OCI-LY7 (cell line): ENCODE measurements at regions not wholly inside any gene's neighbourhood (a gene's known extent, or its start where the extent isn't known, plus 50 kb on each side); places are given as distances from the start of the nearest gene placed in this dataset.

Experiments used
- BruUV-seq: library from RNA; stranded (reverse); fragments of 400-500 nt; replicated peaks from 2 replicates; lab custom pipeline; 2021; lab: Mats Ljungman, UMichigan
- CTCF ChIA-PET: fragments of 300-600 bp; sonication (Branson Sonifier 250); formaldehyde crosslinking; loops from one replicate; lab custom pipeline; 2022; ENCODE audit warnings: antibody characterized with exemption; ENCODE audit not compliant: unreplicated experiment; lab: Charles Lee
- POLR2A ChIA-PET: fragments of 300-600 bp; sonication (Branson Sonifier 250); formaldehyde crosslinking; loops from one replicate; lab custom pipeline; 2022; ENCODE audit warnings: antibody characterized with exemption; lab: Charles Lee
- DNase-seq: peaks from one replicate; pipeline ENCODE4 v3.0.0-alpha.2; 2015; ENCODE audit warnings: low spot score
- H2AFZ ChIP-seq: fragments of 200-600 bp; sonication (generic), shearing (Covaris generic); 2 replicates; pipeline ENCODE4 v1.6.1; 2014; ENCODE audit warnings: mild to moderate bottlenecking, antibody characterized with exemption, low read length, moderate library complexity
- H3K27ac ChIP-seq: fragments of 200-600 bp; sonication (generic); 2 replicates; pipeline ENCODE4 v1.5.1; 2014; ENCODE audit warnings: mixed run types, low read depth, mild to moderate bottlenecking, moderate library complexity, low read length, inconsistent platforms; ENCODE audit not compliant: poor library complexity, severe bottlenecking
- H3K36me3 ChIP-seq: fragments of 200-600 bp; sonication (generic); 2 replicates; pipeline ENCODE4 v1.6.1; 2014; ENCODE audit warnings: mild to moderate bottlenecking, antibody characterized with exemption, low read length, moderate library complexity, mixed read lengths; ENCODE audit not compliant: insufficient read depth
- H3K4me1 ChIP-seq: fragments of 200-600 bp; sonication (generic); 2 replicates; pipeline ENCODE4 v1.5.1; 2014; ENCODE audit warnings: mild to moderate bottlenecking, low read length; ENCODE audit not compliant: insufficient read depth, poor library complexity, severe bottlenecking
- H3K4me2 ChIP-seq: fragments of 200-600 bp; sonication (generic); 2 replicates; pipeline ENCODE4 v1.6.1; 2014; ENCODE audit warnings: mild to moderate bottlenecking, low read length
- H3K4me3 ChIP-seq: fragments of 200-600 bp; sonication (generic); 2 replicates; pipeline ENCODE4 v1.5.1; 2014; ENCODE audit warnings: mild to moderate bottlenecking, low read depth, low read length; ENCODE audit not compliant: poor library complexity, severe bottlenecking
- H3K79me2 ChIP-seq: fragments of 200-600 bp; sonication (generic); 2 replicates; pipeline ENCODE4 v1.6.1; 2016; ENCODE audit warnings: low read depth, mild to moderate bottlenecking, low read length, moderate library complexity, mixed read lengths; ENCODE audit not compliant: insufficient read depth
- H3K9me2 ChIP-seq: fragments of 200-600 bp; sonication (generic); 2 replicates; pipeline ENCODE4 v1.6.1; 2016; ENCODE audit warnings: mild to moderate bottlenecking, low read length, mixed read lengths; ENCODE audit not compliant: insufficient read depth
- H3K9me3 ChIP-seq: fragments of 200-600 bp; sonication (generic); 2 replicates; pipeline ENCODE4 v1.6.1; 2014; ENCODE audit warnings: mild to moderate bottlenecking, mixed run types, low read length, mixed read lengths
- H4K20me1 ChIP-seq: fragments of 200-600 bp; sonication (generic); 2 replicates; pipeline ENCODE4 v1.6.1; 2014; ENCODE audit warnings: mild to moderate bottlenecking, antibody characterized with exemption, low read length, moderate library complexity, mixed read lengths; ENCODE audit not compliant: insufficient read depth
- EZH2phosphoT487 ChIP-seq: fragments of 200-600 bp; sonication (generic); IDR thresholded peaks from 2 replicates; pipeline ENCODE4 v1.6.1; 2018; ENCODE audit warnings: low read depth, borderline replicate concordance, mild to moderate bottlenecking, mixed run types, antibody characterized with exemption, low read length, moderate library complexity, mixed read lengths
- intact Hi-C: fragments of 100-400 bp; cut with micrococcal nuclease; formaldehyde crosslinking; loops from one replicate; pipeline ENCODE4 v1.10.0; 2022; ENCODE audit not compliant: unreplicated experiment
- TF ChIP-seq, protein P1 (sequence below): fragments of 200-600 bp; sonication (generic); conservative IDR thresholded peaks from 2 replicates; pipeline ENCODE4 v1.5.1; 2014; ENCODE audit warnings: mild to moderate bottlenecking, antibody characterized with exemption, low read length, moderate library complexity, mixed read lengths

DNA sequence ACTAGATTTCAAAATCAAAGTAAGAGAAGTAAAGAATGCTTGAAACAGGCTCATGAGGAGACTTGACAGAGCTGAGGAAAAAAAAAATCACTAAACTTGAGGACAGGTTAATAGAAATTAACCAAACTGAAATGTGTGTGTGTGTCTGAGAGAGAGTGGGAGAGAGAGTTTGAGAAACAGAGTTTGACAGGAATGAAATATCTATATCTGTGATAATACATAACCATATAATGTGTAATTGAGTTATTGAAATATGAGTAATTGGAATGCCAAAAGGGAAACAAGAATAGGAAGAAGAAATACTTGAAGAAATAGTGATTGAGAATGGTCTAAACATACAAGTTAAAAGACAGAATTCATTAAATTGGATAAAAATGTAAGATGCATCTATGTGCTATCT is 268.0 kb upstream of the CHRM2 start:
- no TSS peak for BruUV-seq
- no peaks in the 10 kb centered on the region for H3K9me2 ChIP-seq
- no peaks in the 10 kb centered on the region for H4K20me1 ChIP-seq
- intact Hi-C loops = no loop called here
- H2AFZ ChIP-seq = no peak overlapping the region
- H3K27ac ChIP-seq = no peak overlapping the region
- no peak overlapping the region for H3K4me3 ChIP-seq
- no peaks in the 10 kb centered on the region for H3K4me1 ChIP-seq
- CTCF ChIA-PET = no interaction called here
- TF ChIP-seq, protein P1, sequence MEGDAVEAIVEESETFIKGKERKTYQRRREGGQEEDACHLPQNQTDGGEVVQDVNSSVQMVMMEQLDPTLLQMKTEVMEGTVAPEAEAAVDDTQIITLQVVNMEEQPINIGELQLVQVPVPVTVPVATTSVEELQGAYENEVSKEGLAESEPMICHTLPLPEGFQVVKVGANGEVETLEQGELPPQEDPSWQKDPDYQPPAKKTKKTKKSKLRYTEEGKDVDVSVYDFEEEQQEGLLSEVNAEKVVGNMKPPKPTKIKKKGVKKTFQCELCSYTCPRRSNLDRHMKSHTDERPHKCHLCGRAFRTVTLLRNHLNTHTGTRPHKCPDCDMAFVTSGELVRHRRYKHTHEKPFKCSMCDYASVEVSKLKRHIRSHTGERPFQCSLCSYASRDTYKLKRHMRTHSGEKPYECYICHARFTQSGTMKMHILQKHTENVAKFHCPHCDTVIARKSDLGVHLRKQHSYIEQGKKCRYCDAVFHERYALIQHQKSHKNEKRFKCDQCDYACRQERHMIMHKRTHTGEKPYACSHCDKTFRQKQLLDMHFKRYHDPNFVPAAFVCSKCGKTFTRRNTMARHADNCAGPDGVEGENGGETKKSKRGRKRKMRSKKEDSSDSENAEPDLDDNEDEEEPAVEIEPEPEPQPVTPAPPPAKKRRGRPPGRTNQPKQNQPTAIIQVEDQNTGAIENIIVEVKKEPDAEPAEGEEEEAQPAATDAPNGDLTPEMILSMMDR = no peak
- DNase-seq = no peak
- H3K79me2 ChIP-seq = no peaks in the 10 kb centered on the region
- H3K36me3 ChIP-seq = no peaks in the 10 kb centered on the region
- H3K4me2 ChIP-seq = no peak overlapping the region
- POLR2A ChIA-PET = interaction anchor here (0.9 kb wide), 2 partner anchors 9 to 24 kb away, joined by 3 read pairs; no protein-coding TSS in a partner anchor
- no peaks in the 10 kb centered on the region for H3K9me3 ChIP-seq

DNA sequence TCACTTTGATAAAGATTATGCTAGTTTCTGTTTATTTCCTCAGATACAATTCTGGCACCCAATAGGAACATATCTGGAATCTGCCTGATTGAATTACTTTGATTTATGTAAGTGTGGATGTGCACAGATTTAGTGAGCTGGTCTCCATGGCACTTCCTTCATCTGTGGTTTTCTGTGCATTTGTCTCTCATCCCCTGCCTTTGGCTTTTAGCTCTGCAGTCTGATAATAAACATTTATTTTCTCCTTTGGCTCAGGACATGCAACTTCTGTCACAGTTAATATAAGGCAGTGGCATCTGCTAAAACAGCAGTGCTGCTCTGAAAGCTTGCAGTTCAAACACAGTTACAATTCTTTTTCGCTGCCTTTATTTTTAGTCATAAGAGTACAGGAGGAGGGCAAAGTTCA is 273.7 kb upstream of the CHRM2 start:
- no peak for DNase-seq
- H3K36me3 ChIP-seq = no peaks in the 10 kb centered on the region
- no peak for TF ChIP-seq EZH2phosphoT487
- TF ChIP-seq, protein P1 = no peak
- H3K79me2 ChIP-seq = no peaks in the 10 kb centered on the region
- intact Hi-C loops = no loop called here
- H4K20me1 ChIP-seq = no peaks in the 10 kb centered on the region
- H3K4me2 ChIP-seq = no peak overlapping the region
- H3K9me2 ChIP-seq = no peaks in the 10 kb centered on the region
- H3K27ac ChIP-seq = no peak overlapping the region
- ChIA-PET POLR2A (no interaction called here), CTCF (no interaction called here)
- H3K4me1 ChIP-seq = no peaks in the 10 kb centered on the region
- no peak overlapping the region for H3K4me3 ChIP-seq
- no peak overlapping the region for H2AFZ ChIP-seq
- no peaks in the 10 kb centered on the region for H3K9me3 ChIP-seq
- no TSS peak for BruUV-seq

DNA sequence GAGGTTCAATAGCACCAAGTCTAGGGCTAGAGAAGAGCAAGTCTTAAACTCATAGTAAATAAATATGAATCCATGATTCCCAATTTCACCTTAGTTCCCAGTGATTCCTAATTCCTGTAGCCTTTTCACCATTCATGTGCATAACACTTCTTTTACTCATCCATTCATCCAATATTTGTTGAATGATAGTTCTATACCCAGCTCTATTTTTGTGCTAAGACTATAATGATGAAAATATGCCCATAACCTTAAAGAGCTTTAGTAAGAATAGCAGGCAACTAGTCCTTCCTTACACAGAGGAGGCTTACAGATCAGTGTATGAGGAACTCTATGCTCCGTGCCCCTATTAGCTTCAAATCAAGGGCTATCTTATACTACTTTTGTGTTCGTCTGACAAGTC is 280.2 kb upstream of the CHRM2 start:
- H3K4me3 ChIP-seq = no peak overlapping the region
- no peaks in the 10 kb centered on the region for H3K36me3 ChIP-seq
- no peaks in the 10 kb centered on the region for H3K9me2 ChIP-seq
- no peak overlapping the region for H3K27ac ChIP-seq
- TF ChIP-seq, protein P1 = no peak
- no peak for TF ChIP-seq EZH2phosphoT487
- CTCF ChIA-PET = no interaction called here
- no peaks in the 10 kb centered on the region for H3K4me1 ChIP-seq
- POLR2A ChIA-PET = interaction anchor here (0.7 to 1.1 kb wide), 2 partner anchors 16 to 67 kb away, joined by 3 read pairs; no protein-coding TSS in a partner anchor
- DNase-seq = no peak
- H3K79me2 ChIP-seq = no peaks in the 10 kb centered on the region
- intact Hi-C loops = no loop called here
- H3K4me2 ChIP-seq = no peak overlapping the region
- H3K9me3 ChIP-seq = no peaks in the 10 kb centered on the region
- no TSS peak for BruUV-seq
- no peaks in the 10 kb centered on the region for H4K20me1 ChIP-seq
- no peak overlapping the region for H2AFZ ChIP-seq
